IMR-90 (cell line): ENCODE measurements at regions not wholly inside any gene's neighbourhood (a gene's known extent, or its start where the extent isn't known, plus 50 kb on each side); places are given as distances from the start of the nearest gene placed in this dataset.

ENCODE experiments used
- ATAC-seq: fragments of 200-7000 bp; cut with Tn5 transposase; 2 replicates; pipeline ENCODE4 v1.9.1; 2020; ENCODE audit warnings: low read depth, mild to moderate bottlenecking, moderate library complexity
- BruUV-seq: library from RNA; stranded (reverse); fragments of 400-500 nt; replicated peaks from 2 replicates; lab custom pipeline; 2021; lab: Mats Ljungman, UMichigan
- CTCF ChIA-PET: fragments of 300-600 bp; formaldehyde crosslinking; extraction: SDS; loops from one replicate; lab custom pipeline; 2021; ENCODE audit warnings: antibody characterized with exemption; lab: Yijun Ruan, JAX
- POLR2A ChIA-PET: fragments of 300-600 bp; sonication (Branson Sonifier 250); formaldehyde crosslinking; loops from one replicate; lab custom pipeline; 2022; ENCODE audit warnings: antibody characterized with exemption; ENCODE audit not compliant: unreplicated experiment; lab: Charles Lee
- DNase-seq: peaks from one replicate; pipeline ENCODE4 v3.0.0; 2013
- H2AFZ ChIP-seq: replicated peaks from 2 replicates; pipeline ENCODE3; 2013; ENCODE audit warnings: low read length, mild to moderate bottlenecking; ENCODE audit not compliant: poor library complexity
- H2AK5ac ChIP-seq: 2 replicates; pipeline ENCODE4 v1.6.1; 2013; ENCODE audit warnings: low read depth, low read length, inconsistent platforms
- H2AK9ac ChIP-seq: replicated peaks from 2 replicates; pipeline ENCODE3; 2013; ENCODE audit warnings: mild to moderate bottlenecking, low read depth, low read length, moderate library complexity; ENCODE audit not compliant: poor library complexity
- H2BK120ac ChIP-seq: 2 replicates; pipeline ENCODE4 v1.6.1; 2013; ENCODE audit warnings: low read depth, low read length, inconsistent platforms
- H2BK15ac ChIP-seq: 3 replicates; pipeline ENCODE4 v1.6.1; 2013; ENCODE audit warnings: low read depth, low read length, inconsistent platforms
- H2BK20ac ChIP-seq: 2 replicates; pipeline ENCODE4 v1.6.1; 2013; ENCODE audit warnings: low read depth, mild to moderate bottlenecking, inconsistent platforms, low read length, moderate library complexity
- H2BK5ac ChIP-seq: 2 replicates; pipeline ENCODE4 v1.6.1; 2013; ENCODE audit warnings: mild to moderate bottlenecking, low read depth, low read length, inconsistent platforms; ENCODE audit not compliant: poor library complexity, severe bottlenecking
- H3K14ac ChIP-seq: replicated peaks from 2 replicates; pipeline ENCODE4 v1.6.1; 2013; ENCODE audit warnings: low read depth, low read length, inconsistent platforms
- H3K18ac ChIP-seq: 2 replicates; pipeline ENCODE4 v1.6.1; 2013; ENCODE audit warnings: low read depth, low read length, control low read depth
- H3K23ac ChIP-seq: 2 replicates; pipeline ENCODE4 v1.6.1; 2013; ENCODE audit warnings: low read depth, low read length, inconsistent platforms
- H3K27ac ChIP-seq: 2 replicates; pipeline ENCODE4 v1.5.1; 2013; ENCODE audit warnings: mild to moderate bottlenecking, control low read depth, low read length; ENCODE audit not compliant: insufficient read depth
- H3K27me3 ChIP-seq: 2 replicates; pipeline ENCODE4 v1.6.1; 2013; ENCODE audit warnings: low read length; ENCODE audit not compliant: control insufficient read depth, insufficient read depth
- H3K36me3 ChIP-seq: 2 replicates; pipeline ENCODE4 v1.6.1; 2013; ENCODE audit warnings: low read length, mixed read lengths; ENCODE audit not compliant: control insufficient read depth, insufficient read depth
- H3K4ac ChIP-seq: 2 replicates; pipeline ENCODE4 v1.6.1; 2013; ENCODE audit warnings: low read depth, low read length, inconsistent platforms
- H3K4me1 ChIP-seq: 2 replicates; pipeline ENCODE4 v1.6.1; 2013; ENCODE audit warnings: low read length, mixed read lengths; ENCODE audit not compliant: control insufficient read depth, insufficient read depth
- H3K4me2 ChIP-seq: 2 replicates; pipeline ENCODE4 v1.6.1; 2013; ENCODE audit warnings: low read depth, mild to moderate bottlenecking, control low read depth, low read length, moderate library complexity
- H3K4me3 ChIP-seq: 2 replicates; pipeline ENCODE4 v1.5.1; 2013; ENCODE audit warnings: low read depth, mild to moderate bottlenecking, control low read depth, low read length, moderate library complexity; ENCODE audit not compliant: insufficient read depth
- H3K56ac ChIP-seq: 2 replicates; pipeline ENCODE4 v1.6.1; 2013; ENCODE audit warnings: low read length, inconsistent platforms; ENCODE audit not compliant: insufficient read depth; ENCODE audit errors: extremely low read depth
- H3K79me1 ChIP-seq, 2 experiments: 2 replicates each; pipeline ENCODE4 v1.6.1; 2013; ENCODE audit warnings: low read length in 2 of 2, inconsistent platforms in 1 of 2, low read depth in 1 of 2
- H3K9ac ChIP-seq: 2 replicates; pipeline ENCODE4 v1.6.1; 2013; ENCODE audit warnings: low read depth, low read length, control low read depth
- H3K9me1 ChIP-seq: 2 replicates; pipeline ENCODE4 v1.6.1; 2013; ENCODE audit warnings: low read length, inconsistent platforms; ENCODE audit not compliant: insufficient read depth
- H3K9me3 ChIP-seq: 2 replicates; pipeline ENCODE4 v1.6.1; 2013; ENCODE audit warnings: low read length; ENCODE audit not compliant: control insufficient read depth, insufficient read depth
- H4K20me1 ChIP-seq: 2 replicates; pipeline ENCODE4 v1.6.1; 2013; ENCODE audit warnings: low read length, inconsistent platforms; ENCODE audit not compliant: insufficient read depth
- H4K5ac ChIP-seq: 2 replicates; pipeline ENCODE4 v1.6.1; 2013; ENCODE audit warnings: mild to moderate bottlenecking, low read depth, low read length, control low read depth
- H4K8ac ChIP-seq, 2 experiments: 2 replicates each; pipeline ENCODE4 v1.6.1; 2013; ENCODE audit warnings: low read depth in 2 of 2, low read length in 2 of 2, control low read depth in 1 of 2, inconsistent platforms in 1 of 2
- H4K91ac ChIP-seq: 2 replicates; pipeline ENCODE4 v1.6.1; 2013; ENCODE audit warnings: low read depth, low read length, inconsistent platforms; ENCODE audit not compliant: insufficient read depth
- CHD1 ChIP-seq: IDR thresholded peaks from 2 replicates; pipeline ENCODE4 v1.6.1; 2012; ENCODE audit warnings: low read depth, low read length, improper control_type of control experiment
- ELK1 ChIP-seq: fragments of 150-350 bp; IDR thresholded peaks from 2 replicates; pipeline ENCODE4 v1.6.1; 2016; ENCODE audit warnings: low read depth, mild to moderate bottlenecking, low read length, moderate library complexity, borderline replicate concordance
- MAFK ChIP-seq: IDR thresholded peaks from 2 replicates; pipeline ENCODE4 v1.6.1; 2012; ENCODE audit warnings: low read depth, low read length, improper control_type of control experiment
- RFX5 ChIP-seq: IDR thresholded peaks from 2 replicates; pipeline ENCODE4 v1.8.0; 2012; ENCODE audit warnings: low read depth, mild to moderate bottlenecking, low read length, moderate library complexity
- WGBS, 2 experiments: methylation state at CpG; one replicate each; pipeline versions ENCODE4 v1.1.5 to v1.1.7; 2013; ENCODE audit warnings: missing lambda C conversion rate in 2 of 2; ENCODE audit not compliant: insufficient read length in 1 of 2; ENCODE audit errors: extremely low coverage in 2 of 2; 5-methylcytosine and 5-hydroxymethylcytosine counted together
- dilution Hi-C: fragments of 300-500 bp; cut with HindIII; formaldehyde crosslinking; loops from one replicate; pipeline ENCODE4 v1.14.3; 2018; ENCODE audit warnings: low sequenced_read_pairs; ENCODE audit not compliant: unreplicated experiment
- in situ Hi-C: fragments of 300-500 bp; cut with MboI; formaldehyde crosslinking; loops from 3 replicates; pipeline ENCODE4 v1.14.3; 2019; ENCODE audit warnings: low sequenced_read_pairs, inconsistent platforms, mixed read lengths
- intact Hi-C: fragments of 100-400 bp; cut with micrococcal nuclease; formaldehyde crosslinking; loops from 2 replicates; pipeline ENCODE4 v1.10.0; 2022
- TF ChIP-seq, protein P1 (sequence below): fragments of 150-350 bp; IDR thresholded peaks from 2 replicates; pipeline ENCODE4 v1.6.1; 2017; ENCODE audit warnings: mild to moderate bottlenecking, antibody characterized with exemption, low read length, low read depth

DNA sequence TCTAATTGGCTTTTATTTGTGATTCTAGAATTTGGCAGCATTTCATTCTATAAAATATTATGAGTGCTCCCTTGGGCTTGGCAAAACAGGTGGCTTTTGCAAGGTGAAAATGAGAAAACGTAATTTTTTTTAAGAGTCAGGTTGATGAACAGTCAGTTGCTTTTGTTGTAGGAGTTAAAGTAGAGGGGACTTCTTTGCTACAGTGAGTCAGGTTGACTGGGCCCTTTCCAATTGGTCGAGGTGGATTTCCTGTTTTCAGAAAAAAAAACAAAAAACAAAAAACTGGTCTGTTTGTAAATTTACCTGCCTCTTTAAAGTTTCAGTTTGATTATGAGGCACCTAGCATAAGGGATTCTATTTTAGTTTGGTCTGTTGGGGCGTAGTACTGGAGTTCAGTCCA is 1469.4 kb upstream of the GBE1 start:
- H2AK9ac ChIP-seq: no peak overlapping the region
- H3K79me1 ChIP-seq: no peaks in the 10 kb centered on the region
- no TSS peak for BruUV-seq
- peaks cover 2% of the 10 kb centered on the region; the same call in 1 of the 2 replicates for H3K9me3 ChIP-seq
- no peak overlapping the region for H3K4me2 ChIP-seq
- H3K18ac ChIP-seq: no peak overlapping the region
- no peak overlapping the region for H4K8ac ChIP-seq
- no peak overlapping the region for H3K4me3 ChIP-seq
- H2BK20ac ChIP-seq: no peak overlapping the region
- H2AK5ac ChIP-seq: no peak overlapping the region
- H4K91ac ChIP-seq: no peak overlapping the region
- no peaks in the 10 kb centered on the region for H3K36me3 ChIP-seq
- no peak overlapping the region for H3K27ac ChIP-seq
- TF ChIP-seq CHD1: no peak
- TF ChIP-seq, protein P1, sequence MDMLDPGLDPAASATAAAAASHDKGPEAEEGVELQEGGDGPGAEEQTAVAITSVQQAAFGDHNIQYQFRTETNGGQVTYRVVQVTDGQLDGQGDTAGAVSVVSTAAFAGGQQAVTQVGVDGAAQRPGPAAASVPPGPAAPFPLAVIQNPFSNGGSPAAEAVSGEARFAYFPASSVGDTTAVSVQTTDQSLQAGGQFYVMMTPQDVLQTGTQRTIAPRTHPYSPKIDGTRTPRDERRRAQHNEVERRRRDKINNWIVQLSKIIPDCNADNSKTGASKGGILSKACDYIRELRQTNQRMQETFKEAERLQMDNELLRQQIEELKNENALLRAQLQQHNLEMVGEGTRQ: no peak
- no peak for TF ChIP-seq ELK1
- TF ChIP-seq MAFK: no peak
- TF ChIP-seq RFX5: no peak
- H2BK5ac ChIP-seq: no peak overlapping the region
- no peak overlapping the region for H3K14ac ChIP-seq
- no peak for DNase-seq
- H2BK15ac ChIP-seq: no peak overlapping the region
- H4K20me1 ChIP-seq: no peaks in the 10 kb centered on the region
- H3K4ac ChIP-seq: no peak overlapping the region
- no peak overlapping the region for H3K9ac ChIP-seq
- no peak overlapping the region for H3K23ac ChIP-seq
- dilution Hi-C loops (no loop called here), intact Hi-C loops (no loop called here), in situ Hi-C loops (loop anchor here (25.0 kb wide), 1 partner anchor 94 kb away; no protein-coding TSS in a partner anchor)
- no peak overlapping the region for H3K56ac ChIP-seq
- ATAC-seq: no peak
- H3K27me3 ChIP-seq: no peaks in the 10 kb centered on the region
- H4K5ac ChIP-seq: no peak overlapping the region
- ChIA-PET CTCF (no interaction called here), POLR2A (no interaction called here)
- no CpG with 5 or more reads among the region's 3 CpGs for WGBS, 2 experiments
- no peak overlapping the region for H2AFZ ChIP-seq
- H3K9me1 ChIP-seq: no peaks in the 10 kb centered on the region
- H2BK120ac ChIP-seq: no peak overlapping the region
- H3K4me1 ChIP-seq: no peaks in the 10 kb centered on the region
